GM12874 (cell line): ENCODE measurements at regions not wholly inside any gene's neighbourhood (a gene's known extent, or its start where the extent isn't known, plus 50 kb on each side); places are given as distances from the start of the nearest gene placed in this dataset.

Experiments
- TF ChIP-seq, protein P1 (sequence below): IDR thresholded peaks from 2 replicates; pipeline ENCODE4 v1.5.1; 2011; ENCODE audit warnings: low read depth, mild to moderate bottlenecking, control low read depth, low read length, moderate library complexity; ENCODE audit not compliant: insufficient read depth

DNA sequence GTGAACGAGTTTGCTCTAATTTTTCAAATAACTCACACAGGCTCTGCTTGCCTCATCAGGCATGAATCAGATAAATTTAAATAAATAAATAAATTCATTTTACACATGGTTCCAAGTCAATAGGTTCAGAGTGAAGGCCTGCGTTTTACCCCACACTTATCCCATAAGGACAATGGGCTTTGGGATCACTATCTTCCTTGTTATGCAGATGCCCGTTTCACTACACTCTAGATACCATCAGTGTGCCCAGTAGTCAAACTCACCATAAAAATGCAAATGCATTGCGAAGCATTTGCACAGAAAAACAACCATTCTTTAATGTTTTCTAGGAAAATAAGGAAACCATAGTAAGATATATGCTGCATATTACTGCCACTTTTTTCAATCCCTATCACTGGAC, 155.9 kb upstream of the CCDC196 start:
- TF ChIP-seq, protein P1, sequence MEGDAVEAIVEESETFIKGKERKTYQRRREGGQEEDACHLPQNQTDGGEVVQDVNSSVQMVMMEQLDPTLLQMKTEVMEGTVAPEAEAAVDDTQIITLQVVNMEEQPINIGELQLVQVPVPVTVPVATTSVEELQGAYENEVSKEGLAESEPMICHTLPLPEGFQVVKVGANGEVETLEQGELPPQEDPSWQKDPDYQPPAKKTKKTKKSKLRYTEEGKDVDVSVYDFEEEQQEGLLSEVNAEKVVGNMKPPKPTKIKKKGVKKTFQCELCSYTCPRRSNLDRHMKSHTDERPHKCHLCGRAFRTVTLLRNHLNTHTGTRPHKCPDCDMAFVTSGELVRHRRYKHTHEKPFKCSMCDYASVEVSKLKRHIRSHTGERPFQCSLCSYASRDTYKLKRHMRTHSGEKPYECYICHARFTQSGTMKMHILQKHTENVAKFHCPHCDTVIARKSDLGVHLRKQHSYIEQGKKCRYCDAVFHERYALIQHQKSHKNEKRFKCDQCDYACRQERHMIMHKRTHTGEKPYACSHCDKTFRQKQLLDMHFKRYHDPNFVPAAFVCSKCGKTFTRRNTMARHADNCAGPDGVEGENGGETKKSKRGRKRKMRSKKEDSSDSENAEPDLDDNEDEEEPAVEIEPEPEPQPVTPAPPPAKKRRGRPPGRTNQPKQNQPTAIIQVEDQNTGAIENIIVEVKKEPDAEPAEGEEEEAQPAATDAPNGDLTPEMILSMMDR, result no peak

DNA sequence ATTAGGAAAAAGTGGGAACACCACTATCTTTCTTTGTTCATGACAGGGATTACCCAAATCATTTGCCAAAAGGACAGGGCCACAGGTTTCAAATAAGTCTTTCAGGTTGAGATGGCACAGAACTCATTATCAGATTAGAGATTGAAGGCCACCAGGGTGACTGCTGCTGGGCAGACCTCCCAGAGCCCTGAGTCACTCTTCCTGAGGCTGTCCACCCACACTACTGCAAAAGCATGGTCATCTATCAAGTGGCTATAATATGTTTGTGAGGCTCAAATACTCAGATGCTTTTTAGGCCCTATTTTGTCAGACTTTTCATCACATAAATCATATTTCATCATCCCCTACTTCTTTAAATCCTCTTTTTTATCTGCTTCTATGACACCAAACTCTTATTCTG, 155.3 kb upstream of the CCDC196 start:
- TF ChIP-seq, protein P1, result no peak

DNA sequence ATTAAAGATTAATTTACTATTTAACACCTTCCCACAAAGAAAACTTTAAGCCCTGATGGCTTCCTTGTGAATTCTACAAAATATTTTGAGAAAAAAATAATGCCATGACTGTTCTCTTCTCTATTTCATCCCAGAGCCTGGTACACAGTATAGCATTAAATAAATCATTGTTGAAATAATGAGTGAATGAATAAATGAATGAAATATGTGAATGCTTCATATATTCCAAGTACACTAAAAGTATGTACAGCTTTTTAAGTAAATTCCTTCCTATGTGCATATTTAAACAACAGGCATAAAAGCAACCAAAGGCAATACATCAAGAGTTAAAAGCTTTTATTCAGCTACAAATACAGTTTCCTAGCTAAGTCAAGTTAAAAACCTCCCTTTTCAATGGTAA, 144.9 kb upstream of the CCDC196 start:
- TF ChIP-seq, protein P1, result no peak

DNA sequence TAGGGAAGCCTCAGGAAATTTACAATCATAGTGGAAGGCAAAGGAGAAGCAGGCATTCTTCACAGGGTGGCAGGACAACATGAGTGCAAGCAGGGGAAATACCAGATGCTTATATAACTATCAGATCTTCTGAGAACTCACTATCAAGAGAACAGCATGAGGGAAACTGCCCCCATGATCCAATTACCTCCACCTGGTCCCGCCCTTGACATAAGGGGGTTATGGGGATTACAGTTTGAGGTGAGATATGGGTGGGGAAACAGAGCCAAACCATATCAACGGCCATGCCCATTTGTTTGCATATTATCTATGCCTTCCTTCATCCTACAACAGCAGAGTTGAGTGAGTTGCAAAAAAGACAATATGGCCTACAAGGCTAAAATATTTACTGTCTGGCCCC, 140.2 kb upstream of the CCDC196 start:
- TF ChIP-seq, protein P1, result no peak

DNA sequence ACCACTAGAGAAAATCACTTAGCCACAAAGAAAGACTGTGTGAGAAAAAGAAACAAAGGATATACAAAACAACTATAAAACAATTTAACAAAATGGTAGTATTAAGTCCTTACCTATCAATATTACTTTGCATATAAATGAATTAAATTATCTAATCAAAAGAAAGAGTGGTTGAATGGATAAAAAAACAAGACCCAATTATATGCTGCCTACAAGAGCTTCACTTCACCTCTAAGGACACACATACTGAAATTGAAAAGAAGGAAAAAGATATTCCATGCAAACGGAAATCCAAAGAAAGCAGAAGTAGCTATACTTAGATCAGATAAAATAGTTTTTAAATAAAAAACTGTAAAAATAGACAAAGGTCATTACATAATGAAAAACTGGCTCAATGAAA, 134.9 kb upstream of the CCDC196 start:
- TF ChIP-seq, protein P1, result no peak

DNA sequence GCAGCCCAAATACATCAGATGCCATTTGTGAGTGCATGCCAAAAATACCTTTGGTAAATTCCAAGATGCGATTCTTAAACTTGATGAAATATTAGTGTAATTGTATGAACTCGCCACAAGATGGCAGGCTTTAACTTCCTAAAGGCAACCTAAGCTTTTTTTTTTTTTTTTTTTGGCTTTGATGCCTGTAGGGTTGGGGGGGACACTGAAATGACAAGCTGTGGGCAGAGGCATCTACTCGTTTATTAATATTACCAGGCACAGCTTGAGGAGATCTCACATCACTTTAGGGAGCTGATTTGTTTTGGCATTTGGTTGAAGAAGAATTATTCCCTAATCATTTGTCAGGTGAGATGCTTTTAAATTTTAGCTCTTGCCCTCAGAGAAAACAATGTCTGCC, 126.7 kb upstream of the CCDC196 start:
- TF ChIP-seq, protein P1, result peak; percentile 36

GRCh38 chr14:66360366-66360926, 125.7 kb upstream of the CCDC196 start:
- TF ChIP-seq, protein P1, result no peak

DNA sequence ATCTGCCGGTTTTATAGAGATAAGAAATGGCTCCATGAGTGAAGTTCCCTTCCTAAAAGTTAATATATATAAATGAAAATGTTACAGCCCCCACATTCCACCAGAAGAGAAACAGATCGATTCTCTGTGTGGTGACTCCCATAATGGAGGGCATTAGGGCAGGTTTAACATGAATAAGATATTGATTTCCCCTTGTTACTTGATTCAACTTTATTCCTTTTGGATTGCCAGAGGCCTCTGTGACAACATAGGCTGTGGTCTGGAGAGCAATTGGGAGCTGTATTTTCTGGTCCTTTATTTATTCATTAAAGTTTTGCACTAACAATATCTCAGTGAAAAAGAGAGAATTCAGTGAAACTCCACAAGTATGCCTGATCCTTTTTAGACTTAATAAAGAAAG, 125.2 kb upstream of the CCDC196 start:
- TF ChIP-seq, protein P1, result no peak
